Thymus (tissue), 11 donors: ENCODE measurements at regions not wholly inside any gene's neighbourhood (a gene's known extent, or its start where the extent isn't known, plus 50 kb on each side); places are given as distances from the start of the nearest gene placed in this dataset.

Experiments
- DNase-seq, 9 donors: peaks; one replicate each; pipeline ENCODE4 v3.0.0-alpha.2; 2013; ENCODE audit warnings: low spot score in 9 of 9, low read depth in 6 of 9, missing footprints in 1 of 9
- H3K27ac ChIP-seq, 2 donors: one replicate each; pipeline ENCODE4 v1.5.1; 2013; ENCODE audit warnings: control low read depth in 1 of 2, low read depth in 1 of 2, low read length in 1 of 2, mild to moderate bottlenecking in 1 of 2, moderate library complexity in 1 of 2
- H3K27me3 ChIP-seq, 2 donors: one replicate each; pipeline ENCODE4 v1.5.1; 2013; ENCODE audit warnings: low read length in 1 of 2; ENCODE audit not compliant: control insufficient read depth in 2 of 2, insufficient read depth in 1 of 2
- H3K36me3 ChIP-seq, 2 donors: one replicate each; pipeline ENCODE4 v1.5.1; 2013; ENCODE audit warnings: low read length in 1 of 2, mild to moderate bottlenecking in 1 of 2, moderate library complexity in 1 of 2; ENCODE audit not compliant: control insufficient read depth in 2 of 2, insufficient read depth in 2 of 2
- H3K4me1 ChIP-seq, 2 donors: one replicate each; pipeline ENCODE4 v1.5.1; 2013; ENCODE audit warnings: low read length in 2 of 2; ENCODE audit not compliant: control insufficient read depth in 2 of 2, insufficient read depth in 2 of 2
- H3K4me3 ChIP-seq, 2 donors: one replicate each; pipeline ENCODE4 v1.5.1; 2013; ENCODE audit warnings: low read length in 2 of 2, control low read depth in 1 of 2, mild to moderate bottlenecking in 1 of 2
- H3K9me3 ChIP-seq, 2 donors: one replicate each; pipeline ENCODE4 v1.5.1; 2013; ENCODE audit warnings: low read length in 1 of 2, mild to moderate bottlenecking in 1 of 2; ENCODE audit not compliant: control insufficient read depth in 2 of 2, insufficient read depth in 1 of 2
- WGBS: extraction: QIAGEN DNeasy Blood & Tissue Kit; methylation state at CpG from one replicate; pipeline ENCODE4 v1.1.7; 2013; 5-methylcytosine and 5-hydroxymethylcytosine counted together
- donor health status: healthy.

- Histone ChIP-seq H3K36me3 (no peaks in the 10 kb centered on the region), H3K9me3 (no peaks in the 10 kb centered on the region), H3K4me3 (no peak overlapping the region), H3K27ac (no peak overlapping the region), H3K27me3 (no peaks in the 10 kb centered on the region), H3K4me1 (no peaks in the 10 kb centered on the region)
- 96% methylated on average over 2 of the region's 2 CpGs for WGBS
- DNase-seq: no peak
Measured at GRCh38 chr2:71906357-71906973, 241.2 kb downstream of the CYP26B1 start.

DNA sequence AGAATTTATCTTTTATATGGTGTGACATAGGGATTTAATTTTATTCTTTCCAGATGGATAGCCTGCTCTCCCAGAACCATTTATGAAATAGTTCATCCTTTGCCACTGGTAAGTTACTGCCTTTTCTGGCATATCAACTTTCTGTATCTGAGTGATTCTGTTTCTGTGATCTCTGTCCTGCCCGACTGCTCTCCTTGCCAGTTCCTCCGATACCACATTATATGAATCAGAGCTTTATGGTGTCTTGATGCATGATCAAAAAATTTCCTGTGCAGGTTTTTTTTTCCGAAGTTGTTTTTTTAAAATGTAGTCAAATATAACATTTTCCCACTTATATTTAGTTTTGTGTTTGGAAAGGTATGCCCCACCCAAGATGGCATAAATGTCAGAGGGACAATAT is 242.5 kb downstream of the CYP26B1 start:
- no peaks in the 10 kb centered on the region for H3K9me3 ChIP-seq
- no peak for DNase-seq
- H3K36me3 ChIP-seq: no peaks in the 10 kb centered on the region
- no peak overlapping the region for H3K4me3 ChIP-seq
- no peaks in the 10 kb centered on the region for H3K4me1 ChIP-seq
- 91% methylated on average over 3 of the region's 3 CpGs for WGBS
- H3K27ac ChIP-seq: no peak overlapping the region
- no peaks in the 10 kb centered on the region for H3K27me3 ChIP-seq

- Histone ChIP-seq H3K36me3 (no peaks in the 10 kb centered on the region), H3K4me3 (no peak overlapping the region), H3K27ac (no peak overlapping the region), H3K4me1 (no peaks in the 10 kb centered on the region), H3K9me3 (no peaks in the 10 kb centered on the region), H3K27me3 (no peaks in the 10 kb centered on the region)
- no peak for DNase-seq
- 94% methylated on average over 1 of the region's 1 CpG for WGBS
Measured at GRCh38 chr2:71903841-71904240, 243.8 kb downstream of the CYP26B1 start.

GRCh38 chr2:71901466-71901865 is 246.2 kb downstream of the CYP26B1 start:
- H3K4me1 ChIP-seq: no peaks in the 10 kb centered on the region
- H3K27me3 ChIP-seq: no peaks in the 10 kb centered on the region
- no peaks in the 10 kb centered on the region for H3K36me3 ChIP-seq
- H3K4me3 ChIP-seq: no peak overlapping the region
- WGBS: 88% methylated on average over 1 of the region's 1 CpG
- H3K27ac ChIP-seq: no peak overlapping the region
- no peak for DNase-seq
- no peaks in the 10 kb centered on the region for H3K9me3 ChIP-seq

DNA sequence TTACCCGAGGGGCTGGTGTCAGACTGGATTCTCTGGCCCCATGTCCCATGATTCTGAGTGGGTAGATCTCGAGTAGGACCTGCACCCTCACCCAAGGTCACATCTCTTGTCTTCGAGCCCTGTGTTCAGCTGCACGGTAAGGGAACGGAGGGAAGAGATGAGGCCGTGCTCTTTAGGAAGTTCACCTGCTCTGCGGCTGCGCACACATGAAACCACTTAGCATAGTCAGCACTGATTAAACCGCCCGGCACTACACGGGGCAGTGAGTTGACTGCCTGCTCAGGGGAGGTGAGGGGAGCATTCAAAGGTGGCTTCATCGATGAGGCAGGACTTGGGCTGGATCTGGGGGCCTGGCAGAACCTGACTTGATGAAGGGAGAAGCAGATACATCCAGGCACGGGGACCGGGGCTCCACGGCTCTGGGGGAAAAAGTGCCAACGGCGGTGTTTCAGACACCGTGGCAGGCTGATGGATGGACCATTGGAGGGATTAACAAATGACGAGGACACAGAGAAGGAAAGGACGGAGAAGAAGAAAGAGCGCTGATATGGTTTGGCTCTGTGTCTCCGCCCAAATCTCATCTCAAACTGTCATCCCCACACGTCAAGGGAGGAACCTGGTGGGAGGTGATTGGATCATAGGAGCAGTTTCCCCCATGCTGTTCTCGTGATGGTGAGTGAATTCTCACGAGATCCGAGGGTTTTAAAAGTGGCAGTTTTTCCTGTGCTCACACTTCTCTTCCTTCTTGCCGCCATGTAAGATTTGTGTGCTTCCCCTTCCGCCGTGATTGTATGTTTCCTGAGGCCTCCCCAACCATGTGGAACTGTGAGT is 248.6 kb downstream of the CYP26B1 start:
- Histone ChIP-seq H3K4me1 (no peaks in the 10 kb centered on the region), H3K27ac (no peak overlapping the region), H3K36me3 (no peaks in the 10 kb centered on the region), H3K27me3 (no peaks in the 10 kb centered on the region), H3K9me3 (no peaks in the 10 kb centered on the region), H3K4me3 (no peak overlapping the region)
- DNase-seq: no peak
- 71% methylated on average over 29 of the region's 29 CpGs for WGBS

- H3K4me1 ChIP-seq: no peaks in the 10 kb centered on the region
- no peak overlapping the region for H3K27ac ChIP-seq
- H3K9me3 ChIP-seq: no peaks in the 10 kb centered on the region
- no peaks in the 10 kb centered on the region for H3K36me3 ChIP-seq
- DNase-seq: no peak
- H3K4me3 ChIP-seq: no peak overlapping the region
- WGBS: 93% methylated on average over 9 of the region's 9 CpGs
- H3K27me3 ChIP-seq: no peaks in the 10 kb centered on the region
Measured at GRCh38 chr2:71898375-71898774, 249.3 kb downstream of the CYP26B1 start.

DNA sequence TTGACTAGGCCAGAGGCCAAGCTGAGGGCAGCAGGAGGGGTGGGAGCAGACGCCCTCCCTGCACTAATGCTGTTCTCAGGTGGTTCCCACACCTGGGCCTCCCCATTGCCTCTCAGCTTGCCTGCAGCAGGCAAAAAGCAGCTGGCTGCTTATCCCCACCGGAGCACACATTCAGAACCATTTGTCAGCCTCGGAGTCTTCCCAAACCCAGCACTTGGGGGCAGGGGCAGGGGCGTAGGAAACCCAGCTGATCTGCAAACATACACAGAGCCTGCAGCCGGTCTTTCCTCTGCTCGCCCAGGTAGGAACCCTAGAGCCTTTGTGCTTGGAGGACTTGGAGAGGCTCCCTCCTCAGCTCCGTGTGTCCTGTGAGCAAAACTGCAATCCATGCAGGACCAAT is 249.8 kb downstream of the CYP26B1 start:
- 91% methylated on average over 7 of the region's 7 CpGs for WGBS
- no peaks in the 10 kb centered on the region for H3K9me3 ChIP-seq
- no peak for DNase-seq

DNA sequence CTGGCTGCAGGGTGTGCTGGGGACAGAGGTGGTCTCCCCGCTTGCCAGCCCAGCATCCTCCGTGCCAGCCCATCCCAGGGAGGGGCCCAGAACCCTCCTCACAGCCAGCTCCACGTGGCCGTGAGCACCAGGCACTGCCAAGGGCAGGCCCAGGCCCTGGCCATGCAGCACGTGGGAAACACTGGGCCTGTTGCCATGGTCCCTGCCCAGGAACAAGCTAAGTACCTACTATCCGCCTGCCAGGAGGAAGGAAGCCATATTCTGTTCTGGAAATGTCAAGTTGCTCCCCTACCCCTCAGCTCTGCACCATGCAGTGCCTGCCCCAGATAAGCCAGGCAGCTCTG is 250.6 kb downstream of the CYP26B1 start:
- Histone ChIP-seq H3K9me3 (no peaks in the 10 kb centered on the region), H3K36me3 (no peaks in the 10 kb centered on the region), H3K27me3 (no peaks in the 10 kb centered on the region), H3K4me3 (no peak overlapping the region), H3K4me1 (no peaks in the 10 kb centered on the region), H3K27ac (no peak overlapping the region)
- WGBS: 89% methylated on average over 6 of the region's 6 CpGs
- no peak for DNase-seq

More for the DNA sequence above, 249.8 kb downstream of the CYP26B1 start:
- Histone ChIP-seq H3K27me3 (no peaks in the 10 kb centered on the region), H3K36me3 (no peaks in the 10 kb centered on the region), H3K4me1 (no peaks in the 10 kb centered on the region), H3K27ac (no peak overlapping the region), H3K4me3 (no peak overlapping the region)

- H3K4me1 ChIP-seq: no peaks in the 10 kb centered on the region
- no peaks in the 10 kb centered on the region for H3K36me3 ChIP-seq
- H3K27ac ChIP-seq: no peak overlapping the region
- H3K27me3 ChIP-seq: no peaks in the 10 kb centered on the region
- WGBS: 80% methylated on average over 9 of the region's 9 CpGs
- H3K4me3 ChIP-seq: no peak overlapping the region
- DNase-seq: no peak
- H3K9me3 ChIP-seq: no peaks in the 10 kb centered on the region
Measured at GRCh38 chr2:71896385-71897136, 251.1 kb downstream of the CYP26B1 start.
